ENCODE measurements at regions not wholly inside any gene's neighbourhood (a gene's known extent, or its start where the extent isn't known, plus 50 kb on each side); places are given as distances from the start of the nearest gene placed in this dataset.

- no peak for DNase-seq
Measured at GRCh38 chr13:90400372-90400771, 947.1 kb upstream of the MIR17HG start.

GRCh38 chr13:90401150-90401549 is 946.3 kb upstream of the MIR17HG start:
- DNase-seq: no peak

- DNase-seq: no peak
Measured at GRCh38 chr13:90402102-90402501, 945.4 kb upstream of the MIR17HG start.

GRCh38 chr13:90402613-90403012 is 944.9 kb upstream of the MIR17HG start:
- no peak for DNase-seq

- no peak for DNase-seq
Measured at GRCh38 chr13:90403330-90404082, 944.0 kb upstream of the MIR17HG start.

GRCh38 chr13:90405301-90405700 is 942.2 kb upstream of the MIR17HG start:
- DNase-seq: no peak

- no peak for DNase-seq
Measured at GRCh38 chr13:90412980-90413379, 934.5 kb upstream of the MIR17HG start.

- DNase-seq: no peak
Measured at GRCh38 chr13:90413548-90413947, 933.9 kb upstream of the MIR17HG start.

- DNase-seq: no peak
Measured at GRCh38 chr13:90414691-90415596, 932.5 kb upstream of the MIR17HG start.

- DNase-seq: no peak
Measured at GRCh38 chr13:90415902-90416301, 931.6 kb upstream of the MIR17HG start.

- no peak for DNase-seq
Measured at GRCh38 chr13:90416519-90416918, 931.0 kb upstream of the MIR17HG start.

- DNase-seq: no peak
Measured at GRCh38 chr13:90416938-90417337, 930.5 kb upstream of the MIR17HG start.

- DNase-seq: no peak
Measured at GRCh38 chr13:90420683-90421082, 926.8 kb upstream of the MIR17HG start.

- no peak for DNase-seq
Measured at GRCh38 chr13:90427322-90428272, 919.9 kb upstream of the MIR17HG start.

GRCh38 chr13:90428522-90429210 is 918.8 kb upstream of the MIR17HG start:
- no peak for DNase-seq

GRCh38 chr13:90430127-90430526 is 917.4 kb upstream of the MIR17HG start:
- DNase-seq: no peak

GRCh38 chr13:90436697-90437096 is 910.8 kb upstream of the MIR17HG start:
- no peak for DNase-seq

- DNase-seq: no peak
Measured at GRCh38 chr13:90438576-90438975, 908.9 kb upstream of the MIR17HG start.

- no peak for DNase-seq
Measured at GRCh38 chr13:90443268-90443667, 904.2 kb upstream of the MIR17HG start.

GRCh38 chr13:90444232-90444631 is 903.3 kb upstream of the MIR17HG start:
- no peak for DNase-seq

GRCh38 chr13:90445179-90445578 is 902.3 kb upstream of the MIR17HG start:
- DNase-seq: no peak

- no peak for DNase-seq
Measured at GRCh38 chr13:90447034-90447733, 900.3 kb upstream of the MIR17HG start.

Data from NCI-H2107 (cell line).